Gastroesophageal sphincter (tissue), 4 donors: ENCODE measurements at regions not wholly inside any gene's neighbourhood (a gene's known extent, or its start where the extent isn't known, plus 50 kb on each side); places are given as distances from the start of the nearest gene placed in this dataset.

Experiments
- ATAC-seq: fragments of 150-250 bp; one replicate; pipeline ENCODE4 v1.9.1; 2016; ENCODE audit warnings: mild to moderate bottlenecking, moderate library complexity
- H3K27ac ChIP-seq, 4 donors: fragments of 200-600 bp; sonication (generic) in 3 of 4; 1 replicate in 3 of 4; 2 replicates in 1 of 4; pipeline ENCODE4 v1.5.1; 2016 to 2019
- H3K27me3 ChIP-seq: fragments of 200-600 bp; sonication (generic); one replicate; pipeline ENCODE4 v1.5.1; 2019
- H3K36me3 ChIP-seq, 2 donors: fragments of 200-600 bp; sonication (generic); one replicate each; pipeline ENCODE4 v1.5.1; 2019; ENCODE audit warnings: control low read depth in 1 of 2
- H3K4me1 ChIP-seq, 3 donors: fragments of 200-600 bp; sonication (generic); 1 replicate in 2 of 3; 2 replicates in 1 of 3; pipeline ENCODE4 v1.5.1; 2016 to 2019; ENCODE audit warnings: control low read depth in 2 of 3
- H3K4me3 ChIP-seq, 2 donors: fragments of 200-600 bp; sonication (generic); one replicate each; pipeline ENCODE4 v1.5.1; 2019; ENCODE audit warnings: mild to moderate bottlenecking in 1 of 2, moderate library complexity in 1 of 2
- H3K9me3 ChIP-seq, 3 donors: fragments of 200-600 bp; sonication (generic); one replicate each; pipeline ENCODE4 v1.5.1; 2017 to 2019; ENCODE audit warnings: control low read depth in 2 of 3
- CTCF ChIP-seq, 4 experiments: fragments of 200-600 bp in 2 of 4; fragments of 450-650 bp in 2 of 4; sonication (generic) in 1 of 4; IDR thresholded peaks; one replicate each; pipeline ENCODE4 v1.5.1; 2017 to 2019; ENCODE audit warnings: antibody characterized with exemption in 4 of 4, mild to moderate bottlenecking in 2 of 4, moderate library complexity in 2 of 4
- EP300 ChIP-seq: sonication (generic); formaldehyde crosslinking; IDR thresholded peaks from one replicate; pipeline ENCODE4 v1.6.1; 2017; ENCODE audit warnings: antibody characterized with exemption, mild to moderate bottlenecking
- POLR2A ChIP-seq, 2 donors: fragments of 450-650 bp; IDR thresholded peaks; one replicate each; pipeline ENCODE4 v1.6.1; 2017; ENCODE audit warnings: antibody characterized with exemption in 2 of 2, mild to moderate bottlenecking in 2 of 2, moderate library complexity in 1 of 2
- POLR2AphosphoS5 ChIP-seq: sonication (generic); formaldehyde crosslinking; IDR thresholded peaks from one replicate; pipeline ENCODE4 v1.6.1; 2017; ENCODE audit warnings: antibody characterized with exemption
- WGBS, 2 donors: methylation state at CpG; one replicate each; pipeline ENCODE4 v1.1.5; 2018; ENCODE audit warnings: low coverage in 1 of 2; 5-methylcytosine and 5-hydroxymethylcytosine counted together

- Histone ChIP-seq H3K36me3 (no peaks in the 10 kb centered on the region), H3K9me3 (peaks cover 0 to 14% (median 0%) of the 10 kb centered on the region in 3 donors), H3K27me3 (peaks cover 13% of the 10 kb centered on the region), H3K4me1 (no peaks in the 10 kb centered on the region), H3K27ac (no peak overlapping the region), H3K4me3 (no peak overlapping the region)
- 45 to 47% methylated on average over 3 of the region's 3 CpGs for WGBS, 2 donors
- no peak for ATAC-seq
- TF ChIP-seq EP300 (no peak), POLR2A (IDR thresholded peaks at IDR 0.05) (no peak), POLR2AphosphoS5 (no peak)
These were observed 123.1 kb downstream of the NPIPB5 start for GRCh38 chr16:22633799-22634198.

- Histone ChIP-seq H3K4me1 (no peaks in the 10 kb centered on the region), H3K27ac (no peak overlapping the region), H3K4me3 (no peak overlapping the region), H3K36me3 (no peaks in the 10 kb centered on the region), H3K9me3 (peaks cover 0 to 14% (median 0%) of the 10 kb centered on the region in 3 donors), H3K27me3 (peaks cover 13% of the 10 kb centered on the region)
- TF ChIP-seq EP300 (no peak), POLR2A (IDR thresholded peaks at IDR 0.05) (no peak), POLR2AphosphoS5 (no peak), CTCF (IDR thresholded peaks at IDR 0.05) (no peak)
- no peak for ATAC-seq
These were observed 124.3 kb downstream of the NPIPB5 start for GRCh38 chr16:22634954-22635353.

- 12 to 19% methylated on average over 2 of the region's 2 CpGs for WGBS, 2 donors
- no peaks in the 10 kb centered on the region for H3K36me3 ChIP-seq
These were observed 124.7 kb downstream of the NPIPB5 start for GRCh38 chr16:22635357-22635761.

GRCh38 chr16:22635801-22636200 lies 125.1 kb downstream of the NPIPB5 start:
- 38 to 39% methylated on average over 6 of the region's 6 CpGs for WGBS, 2 donors
- no peak overlapping the region for H3K4me3 ChIP-seq
- H3K36me3 ChIP-seq: no peaks in the 10 kb centered on the region
- H3K27me3 ChIP-seq: peaks cover 13% of the 10 kb centered on the region
- H3K27ac ChIP-seq: no peak overlapping the region
- no peaks in the 10 kb centered on the region for H3K4me1 ChIP-seq
- peaks cover 0 to 14% (median 0%) of the 10 kb centered on the region in 3 donors for H3K9me3 ChIP-seq
- ATAC-seq: no peak
- no peak for TF ChIP-seq EP300
- no peak for TF ChIP-seq POLR2A (IDR thresholded peaks at IDR 0.05)
- no peak for TF ChIP-seq POLR2AphosphoS5
- no peak for TF ChIP-seq CTCF (IDR thresholded peaks at IDR 0.05)

More at GRCh38 chr16:22635357-22635761, 124.7 kb downstream of the NPIPB5 start:
- Histone ChIP-seq H3K4me3 (no peak overlapping the region), H3K4me1 (no peaks in the 10 kb centered on the region), H3K27me3 (peaks cover 13% of the 10 kb centered on the region), H3K9me3 (peaks cover 0 to 14% (median 0%) of the 10 kb centered on the region in 3 donors), H3K27ac (no peak overlapping the region)
- no peak for ATAC-seq
- TF ChIP-seq CTCF (IDR thresholded peaks at IDR 0.05) (no peak), POLR2AphosphoS5 (no peak), POLR2A (IDR thresholded peaks at IDR 0.05) (no peak), EP300 (no peak)

GRCh38 chr16:22638393-22639206 lies 127.9 kb downstream of the NPIPB5 start:
- Histone ChIP-seq H3K36me3 (no peaks in the 10 kb centered on the region), H3K9me3 (peaks cover 0 to 14% (median 0%) of the 10 kb centered on the region in 3 donors), H3K4me1 (no peaks in the 10 kb centered on the region), H3K4me3 (no peak overlapping the region), H3K27me3 (peaks cover 13% of the 10 kb centered on the region), H3K27ac (no peak overlapping the region)
- ATAC-seq: peak; percentile 71
- WGBS, 2 donors: 64 to 67% methylated on average over 8 of the region's 8 CpGs
- TF ChIP-seq POLR2A (IDR thresholded peaks at IDR 0.05) (no peak), EP300 (no peak), CTCF (IDR thresholded peaks at IDR 0.05) (no peak), POLR2AphosphoS5 (no peak)
